Thyroid gland (tissue), 4 donors: ENCODE measurements at regions not wholly inside any gene's neighbourhood (a gene's known extent, or its start where the extent isn't known, plus 50 kb on each side); places are given as distances from the start of the nearest gene placed in this dataset.

Experiments
- DNase-seq, 2 donors: peaks; one replicate each; pipeline ENCODE4 v3.0.0-alpha.2; 2019
- H3K27ac ChIP-seq, 3 donors: fragments of 200-600 bp; sonication (generic); 1 replicate in 2 of 3; 2 replicates in 1 of 3; pipeline ENCODE4 v1.5.1; 2016 to 2019; ENCODE audit warnings: mild to moderate bottlenecking in 1 of 3, moderate library complexity in 1 of 3
- H3K27me3 ChIP-seq: fragments of 200-600 bp; sonication (generic); one replicate; pipeline ENCODE4 v1.5.1; 2019
- H3K36me3 ChIP-seq, 2 donors: fragments of 200-600 bp; sonication (generic); one replicate each; pipeline ENCODE4 v1.5.1; 2016 to 2019
- H3K4me1 ChIP-seq, 2 donors: fragments of 200-600 bp; sonication (generic); one replicate each; pipeline ENCODE4 v1.5.1; 2017 to 2019
- H3K4me3 ChIP-seq, 3 donors: fragments of 200-600 bp; sonication (generic); replicated peaks in 1 of 3; 1 replicate in 2 of 3; 2 replicates in 1 of 3; pipeline ENCODE4 v1.5.1; 2016; ENCODE audit warnings: mild to moderate bottlenecking in 1 of 3
- H3K9me3 ChIP-seq: fragments of 200-600 bp; sonication (generic); one replicate; pipeline ENCODE4 v1.5.1; 2017
- CTCF ChIP-seq, 6 experiments: fragments of 200-600 bp in 3 of 6; fragments of 450-650 bp in 3 of 6; sonication (generic) in 3 of 6; IDR thresholded peaks; one replicate each; pipeline ENCODE4 v1.5.1; 2016 to 2019; ENCODE audit warnings: antibody characterized with exemption in 6 of 6, mild to moderate bottlenecking in 2 of 6, inconsistent platforms in 1 of 6, moderate library complexity in 1 of 6
- POLR2A ChIP-seq, 2 donors: fragments of 450-650 bp; IDR thresholded peaks; one replicate each; pipeline ENCODE4 v1.6.1; 2017; ENCODE audit warnings: antibody characterized with exemption in 2 of 2, mild to moderate bottlenecking in 2 of 2, moderate library complexity in 1 of 2
- WGBS, 2 donors: methylation state at CpG; one replicate each; pipeline ENCODE4 v1.1.5; 2017; 5-methylcytosine and 5-hydroxymethylcytosine counted together
- intact Hi-C: fragments of 100-400 bp; cut with DNase I; formaldehyde crosslinking; loops from one replicate; pipeline ENCODE4 v1.15.1; 2023

- no peak for TF ChIP-seq POLR2A (IDR thresholded peaks at IDR 0.05)
- TF ChIP-seq CTCF (IDR thresholded peaks at IDR 0.05), result no peak
- H3K27ac ChIP-seq, result no peak overlapping the region
- 91 to 94% methylated on average over 4 of the region's 4 CpGs for WGBS, 2 donors
- no peak for DNase-seq
- H3K4me1 ChIP-seq, result peaks cover 5 to 10% of the 10 kb centered on the region in 2 donors
- H3K9me3 ChIP-seq, result no peaks in the 10 kb centered on the region
- no peak overlapping the region for H3K4me3 ChIP-seq
- no peaks in the 10 kb centered on the region for H3K27me3 ChIP-seq
- intact Hi-C loops, result no loop called here
- H3K36me3 ChIP-seq, result no peaks in the 10 kb centered on the region
Measured at GRCh38 chr6:43992126-43992663, 135.1 kb downstream of the MRPL14 start.

- no peaks in the 10 kb centered on the region for H3K27me3 ChIP-seq
- WGBS, 2 donors, result 79 to 83% methylated on average over 14 to 18 of the region's 18 CpGs
- H3K36me3 ChIP-seq, result no peaks in the 10 kb centered on the region
- no peak overlapping the region for H3K4me3 ChIP-seq
- no peaks in the 10 kb centered on the region for H3K9me3 ChIP-seq
- no peak overlapping the region for H3K27ac ChIP-seq
- DNase-seq, result no peak
- intact Hi-C loops, result no loop called here
- H3K4me1 ChIP-seq, result peaks cover 5 to 7% of the 10 kb centered on the region in 2 donors
- TF ChIP-seq POLR2A (IDR thresholded peaks at IDR 0.05) (no peak), CTCF (IDR thresholded peaks at IDR 0.05) (no peak)
Measured at GRCh38 chr6:43990627-43991619, 136.3 kb downstream of the MRPL14 start.

GRCh38 chr6:43990275-43990626 is 137.0 kb downstream of the MRPL14 start:
- H3K9me3 ChIP-seq, result no peaks in the 10 kb centered on the region
- no peak for DNase-seq
- TF ChIP-seq CTCF (IDR thresholded peaks at IDR 0.05) (no peak), POLR2A (IDR thresholded peaks at IDR 0.05) (no peak)
- 63 to 80% methylated on average over 8 to 9 of the region's 9 CpGs for WGBS, 2 donors
- intact Hi-C loops, result no loop called here
- H3K4me1 ChIP-seq, result peaks cover 5 to 7% of the 10 kb centered on the region in 2 donors
- H3K36me3 ChIP-seq, result no peaks in the 10 kb centered on the region
- H3K4me3 ChIP-seq, result no peak overlapping the region
- no peak overlapping the region for H3K27ac ChIP-seq
- H3K27me3 ChIP-seq, result no peaks in the 10 kb centered on the region

GRCh38 chr6:43989581-43990146 is 137.6 kb downstream of the MRPL14 start:
- H3K27ac ChIP-seq, result no peak overlapping the region
- WGBS, 2 donors, result 73 to 81% methylated on average over 5 to 8 of the region's 10 CpGs
- intact Hi-C loops, result no loop called here

More at GRCh38 chr6:43989581-43990146, 137.6 kb downstream of the MRPL14 start:
- DNase-seq, result no peak
- TF ChIP-seq POLR2A (IDR thresholded peaks at IDR 0.05) (no peak), CTCF (IDR thresholded peaks at IDR 0.05) (no peak)
- Histone ChIP-seq H3K9me3 (no peaks in the 10 kb centered on the region), H3K27me3 (no peaks in the 10 kb centered on the region), H3K4me3 (no peak overlapping the region), H3K4me1 (peaks cover 5 to 7% of the 10 kb centered on the region in 2 donors), H3K36me3 (no peaks in the 10 kb centered on the region)
